ENCODE measurements at regions not wholly inside any gene's neighbourhood (a gene's known extent, or its start where the extent isn't known, plus 50 kb on each side); places are given as distances from the start of the nearest gene placed in this dataset.

DNA sequence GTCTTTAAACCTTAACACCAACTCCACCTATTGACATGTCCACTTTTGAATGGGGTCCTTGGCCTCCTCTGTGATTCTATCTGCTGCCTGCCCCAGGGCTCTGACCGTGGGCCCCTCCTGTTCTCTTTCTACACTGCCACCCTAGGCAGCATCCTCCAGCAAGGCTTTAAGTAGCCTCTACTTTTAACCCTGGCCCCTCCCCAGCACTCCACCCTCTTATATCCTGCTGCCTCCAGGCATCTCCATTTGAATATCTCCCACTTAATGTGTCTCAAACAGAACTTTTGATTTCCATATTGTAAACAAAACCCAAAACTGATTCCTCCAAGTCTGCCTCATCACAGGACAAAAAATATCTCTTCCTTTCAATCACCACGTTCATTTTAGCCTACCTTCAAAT lies 90.5 kb upstream of the ARHGAP32 start:
- Histone ChIP-seq H2BK20ac (ENCODE audit: low read depth, low read length, poor library complexity, severe bottlenecking) (no peak overlapping the region), H3T11ph (ENCODE audit: low read length) (no peak overlapping the region), H4K8ac (replicated peaks; ENCODE audit: insufficient read length, low read depth, low read length) (no peak overlapping the region), H3K23ac (ENCODE audit: insufficient read length, low read depth, low read length) (no peak overlapping the region), H2BK120ac (ENCODE audit: low read depth, low read length, poor library complexity, severe bottlenecking) (no peak overlapping the region), H3K56ac (ENCODE audit: insufficient read length, low read depth, low read length) (no peak overlapping the region), H2BK5ac (ENCODE audit: insufficient read length, low read length) (no peak overlapping the region), H4K5ac (ENCODE audit: insufficient read length, low read depth, low read length) (no peak overlapping the region), H3K27me3 (ENCODE audit: insufficient read depth, low read length) (no peaks in the 10 kb centered on the region; the same call in 1 of the 2 replicates), H3K4ac (ENCODE audit: low read depth, low read length) (no peak overlapping the region), H4K91ac (ENCODE audit: insufficient read length, low read depth, low read length) (no peak overlapping the region), H3K9me3 (ENCODE audit: control insufficient read depth, low read depth, low read length) (no peaks in the 10 kb centered on the region), H2AK5ac (ENCODE audit: insufficient read length, low read length) (no peak overlapping the region), H3K79me2 (ENCODE audit: insufficient read depth, low read length) (peaks cover 2% of the 10 kb centered on the region; the same call in 1 of the 2 replicates), H2AFZ (ENCODE audit: low read length) (no peak overlapping the region), H3K9ac (ENCODE audit: extremely low read depth, insufficient read length, low read length) (no peak overlapping the region), H4K20me1 (ENCODE audit: control insufficient read depth, insufficient read depth, insufficient read length) (no peaks in the 10 kb centered on the region), H2BK15ac (ENCODE audit: low read depth, low read length) (no peak overlapping the region), H3K23me2 (ENCODE audit: insufficient read length, low read depth, low read length, poor library complexity, severe bottlenecking) (peaks cover 11% of the 10 kb centered on the region), H3K27ac (ENCODE audit: insufficient read length, low read depth, low read length) (no peak overlapping the region), H3K18ac (ENCODE audit: insufficient read length, low read depth, low read length) (no peak overlapping the region), H2BK12ac (ENCODE audit: insufficient read length, low read depth, low read length) (no peak overlapping the region), H3K79me1 (ENCODE audit: insufficient read depth, low read depth, low read length, poor library complexity, severe bottlenecking) (no peaks in the 10 kb centered on the region), H3K14ac (ENCODE audit: insufficient read depth, low read length) (no peak overlapping the region), H3K4me2 (ENCODE audit: insufficient read depth, insufficient read length, low read length) (peak overlapping the region; percentile 22), H3K4me1 (ENCODE audit: insufficient read depth, low read length) (peaks cover 2% of the 10 kb centered on the region; the same call in 1 of the 2 replicates)
- no peaks in the 10 kb centered on the region for H3K9me3 Mint-ChIP-seq
- no CpG with 5 or more reads among the region's 2 CpGs for WGBS (ENCODE audit: extremely low coverage, insufficient read length, low lambda C conversion rate)
- H3K4me1 Mint-ChIP-seq: peaks cover 49 to 53% of the 10 kb centered on the region in 2 experiments
- peak overlapping the region in 2 of 3 experiments; percentile 10 to 59; a peak in 3 of 7 replicates for H3K27ac Mint-ChIP-seq
- no peak for DNase-seq
- TF ChIP-seq, protein P1, sequence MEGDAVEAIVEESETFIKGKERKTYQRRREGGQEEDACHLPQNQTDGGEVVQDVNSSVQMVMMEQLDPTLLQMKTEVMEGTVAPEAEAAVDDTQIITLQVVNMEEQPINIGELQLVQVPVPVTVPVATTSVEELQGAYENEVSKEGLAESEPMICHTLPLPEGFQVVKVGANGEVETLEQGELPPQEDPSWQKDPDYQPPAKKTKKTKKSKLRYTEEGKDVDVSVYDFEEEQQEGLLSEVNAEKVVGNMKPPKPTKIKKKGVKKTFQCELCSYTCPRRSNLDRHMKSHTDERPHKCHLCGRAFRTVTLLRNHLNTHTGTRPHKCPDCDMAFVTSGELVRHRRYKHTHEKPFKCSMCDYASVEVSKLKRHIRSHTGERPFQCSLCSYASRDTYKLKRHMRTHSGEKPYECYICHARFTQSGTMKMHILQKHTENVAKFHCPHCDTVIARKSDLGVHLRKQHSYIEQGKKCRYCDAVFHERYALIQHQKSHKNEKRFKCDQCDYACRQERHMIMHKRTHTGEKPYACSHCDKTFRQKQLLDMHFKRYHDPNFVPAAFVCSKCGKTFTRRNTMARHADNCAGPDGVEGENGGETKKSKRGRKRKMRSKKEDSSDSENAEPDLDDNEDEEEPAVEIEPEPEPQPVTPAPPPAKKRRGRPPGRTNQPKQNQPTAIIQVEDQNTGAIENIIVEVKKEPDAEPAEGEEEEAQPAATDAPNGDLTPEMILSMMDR (conservative IDR thresholded peaks at IDR 0.05): no peak
- peak overlapping the region in 1 of 2 experiments; percentile 43; a peak in 3 of 5 replicates for H3K4me3 Mint-ChIP-seq
- H3K27me3 Mint-ChIP-seq (ENCODE audit: low read depth): peaks cover 19% of the 10 kb centered on the region
- H3K36me3 Mint-ChIP-seq (ENCODE audit: insufficient read depth in 1 of 3, low read depth in 3 of 3): no peaks in the 10 kb centered on the region; a peak in 1 of 7 replicates

Measured in H9 (cell line).